HL-60 (cell line): ENCODE measurements at regions not wholly inside any gene's neighbourhood (a gene's known extent, or its start where the extent isn't known, plus 50 kb on each side); places are given as distances from the start of the nearest gene placed in this dataset.

Source experiments
- DNase-seq, 2 experiments: peaks; one replicate each; pipeline ENCODE4 v3.0.0-alpha.2; 2010 to 2020; ENCODE audit warnings: low read depth in 1 of 2, low spot score in 1 of 2
- H3K27ac ChIP-seq: fragments of 250-450 bp; sonication (Bioruptor Pico); replicated peaks from 2 replicates; pipeline ENCODE4 v1.5.1; 2020; ENCODE audit warnings: mild to moderate bottlenecking, moderate library complexity
- H3K27me3 ChIP-seq: fragments of 250-450 bp; sonication (Bioruptor Pico); 2 replicates; pipeline ENCODE4 v1.5.1; 2021; ENCODE audit warnings: mild to moderate bottlenecking, moderate library complexity; ENCODE audit not compliant: insufficient read depth, poor library complexity, severe bottlenecking
- H3K4me3 ChIP-seq: replicated peaks from 2 replicates; pipeline ENCODE4 v1.5.1; 2011; ENCODE audit warnings: mild to moderate bottlenecking, control low read depth, low read length; ENCODE audit not compliant: insufficient read depth
- GABPA ChIP-seq: IDR thresholded peaks from 2 replicates; pipeline ENCODE4 v1.6.1; 2012; ENCODE audit warnings: low read depth
- POLR2AphosphoS5 ChIP-seq: IDR thresholded peaks from 2 replicates; pipeline ENCODE4 v1.6.1; 2012; ENCODE audit warnings: low read depth
- SPI1 ChIP-seq: IDR thresholded peaks from 2 replicates; pipeline ENCODE4 v1.6.1; 2012; ENCODE audit warnings: low read depth, mild to moderate bottlenecking, borderline replicate concordance
- TF ChIP-seq, protein P1 (sequence below): IDR thresholded peaks from 2 replicates; pipeline ENCODE4 v1.6.1; 2012; ENCODE audit warnings: low read depth; ENCODE audit not compliant: insufficient replicate concordance
- TF ChIP-seq, protein P2 (sequence below): IDR thresholded peaks from one replicate; pipeline ENCODE4 v1.5.1; 2011; ENCODE audit warnings: low read length, control low read depth, inconsistent platforms; ENCODE audit not compliant: insufficient read depth

DNA sequence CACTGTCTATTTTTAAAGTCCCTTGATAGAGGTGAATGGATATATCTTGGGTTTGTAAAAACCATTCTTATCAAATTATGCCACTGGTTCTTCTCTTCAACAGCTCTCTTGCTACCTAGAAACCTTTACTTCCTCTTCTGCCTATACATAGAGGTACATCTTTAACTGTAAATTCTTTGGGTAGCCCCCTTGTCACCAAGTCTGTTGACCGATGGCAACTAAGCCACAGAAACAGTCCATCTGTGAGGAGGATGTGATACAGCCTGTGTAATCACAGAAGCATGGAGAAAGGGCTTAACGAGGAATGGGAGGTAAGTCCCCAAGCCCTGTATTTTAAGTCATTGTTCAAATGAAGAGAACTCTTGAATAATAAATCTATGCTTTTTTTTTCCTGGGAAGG is 246.5 kb upstream of the MDFIC2 start:
- Histone ChIP-seq H3K27me3 (peaks cover 6% of the 10 kb centered on the region), H3K4me3 (no peak overlapping the region), H3K27ac (no peak overlapping the region)
- TF ChIP-seq, protein P1, sequence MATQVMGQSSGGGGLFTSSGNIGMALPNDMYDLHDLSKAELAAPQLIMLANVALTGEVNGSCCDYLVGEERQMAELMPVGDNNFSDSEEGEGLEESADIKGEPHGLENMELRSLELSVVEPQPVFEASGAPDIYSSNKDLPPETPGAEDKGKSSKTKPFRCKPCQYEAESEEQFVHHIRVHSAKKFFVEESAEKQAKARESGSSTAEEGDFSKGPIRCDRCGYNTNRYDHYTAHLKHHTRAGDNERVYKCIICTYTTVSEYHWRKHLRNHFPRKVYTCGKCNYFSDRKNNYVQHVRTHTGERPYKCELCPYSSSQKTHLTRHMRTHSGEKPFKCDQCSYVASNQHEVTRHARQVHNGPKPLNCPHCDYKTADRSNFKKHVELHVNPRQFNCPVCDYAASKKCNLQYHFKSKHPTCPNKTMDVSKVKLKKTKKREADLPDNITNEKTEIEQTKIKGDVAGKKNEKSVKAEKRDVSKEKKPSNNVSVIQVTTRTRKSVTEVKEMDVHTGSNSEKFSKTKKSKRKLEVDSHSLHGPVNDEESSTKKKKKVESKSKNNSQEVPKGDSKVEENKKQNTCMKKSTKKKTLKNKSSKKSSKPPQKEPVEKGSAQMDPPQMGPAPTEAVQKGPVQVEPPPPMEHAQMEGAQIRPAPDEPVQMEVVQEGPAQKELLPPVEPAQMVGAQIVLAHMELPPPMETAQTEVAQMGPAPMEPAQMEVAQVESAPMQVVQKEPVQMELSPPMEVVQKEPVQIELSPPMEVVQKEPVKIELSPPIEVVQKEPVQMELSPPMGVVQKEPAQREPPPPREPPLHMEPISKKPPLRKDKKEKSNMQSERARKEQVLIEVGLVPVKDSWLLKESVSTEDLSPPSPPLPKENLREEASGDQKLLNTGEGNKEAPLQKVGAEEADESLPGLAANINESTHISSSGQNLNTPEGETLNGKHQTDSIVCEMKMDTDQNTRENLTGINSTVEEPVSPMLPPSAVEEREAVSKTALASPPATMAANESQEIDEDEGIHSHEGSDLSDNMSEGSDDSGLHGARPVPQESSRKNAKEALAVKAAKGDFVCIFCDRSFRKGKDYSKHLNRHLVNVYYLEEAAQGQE: no peak
- TF ChIP-seq GABPA (no peak), POLR2AphosphoS5 (no peak), SPI1 (no peak)
- TF ChIP-seq, protein P2, sequence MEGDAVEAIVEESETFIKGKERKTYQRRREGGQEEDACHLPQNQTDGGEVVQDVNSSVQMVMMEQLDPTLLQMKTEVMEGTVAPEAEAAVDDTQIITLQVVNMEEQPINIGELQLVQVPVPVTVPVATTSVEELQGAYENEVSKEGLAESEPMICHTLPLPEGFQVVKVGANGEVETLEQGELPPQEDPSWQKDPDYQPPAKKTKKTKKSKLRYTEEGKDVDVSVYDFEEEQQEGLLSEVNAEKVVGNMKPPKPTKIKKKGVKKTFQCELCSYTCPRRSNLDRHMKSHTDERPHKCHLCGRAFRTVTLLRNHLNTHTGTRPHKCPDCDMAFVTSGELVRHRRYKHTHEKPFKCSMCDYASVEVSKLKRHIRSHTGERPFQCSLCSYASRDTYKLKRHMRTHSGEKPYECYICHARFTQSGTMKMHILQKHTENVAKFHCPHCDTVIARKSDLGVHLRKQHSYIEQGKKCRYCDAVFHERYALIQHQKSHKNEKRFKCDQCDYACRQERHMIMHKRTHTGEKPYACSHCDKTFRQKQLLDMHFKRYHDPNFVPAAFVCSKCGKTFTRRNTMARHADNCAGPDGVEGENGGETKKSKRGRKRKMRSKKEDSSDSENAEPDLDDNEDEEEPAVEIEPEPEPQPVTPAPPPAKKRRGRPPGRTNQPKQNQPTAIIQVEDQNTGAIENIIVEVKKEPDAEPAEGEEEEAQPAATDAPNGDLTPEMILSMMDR: no peak
- no peak for DNase-seq

DNA sequence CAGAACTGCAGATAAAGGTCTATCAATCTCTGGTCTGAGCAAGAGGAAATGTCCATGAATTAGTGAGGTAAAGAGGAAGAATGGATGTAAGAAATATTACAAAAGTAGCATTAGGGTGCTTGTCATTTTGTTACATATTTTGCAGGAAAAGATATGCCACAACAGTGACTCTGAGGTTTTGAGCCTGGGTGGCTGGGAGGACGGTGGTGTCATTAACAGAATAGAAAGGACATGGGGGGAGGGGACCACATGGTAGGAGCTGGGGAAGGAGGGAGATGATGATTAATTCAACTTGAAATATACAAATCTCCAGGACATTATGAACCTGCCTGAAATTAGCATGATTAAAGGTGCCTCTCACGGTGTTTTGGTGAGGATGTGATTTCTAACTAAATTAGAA is 245.5 kb upstream of the MDFIC2 start:
- H3K27me3 ChIP-seq: peaks cover 3% of the 10 kb centered on the region
- no peak overlapping the region for H3K27ac ChIP-seq
- TF ChIP-seq, protein P2: no peak
- no peak for TF ChIP-seq POLR2AphosphoS5
- TF ChIP-seq, protein P1: no peak
- no peak for DNase-seq
- no peak overlapping the region for H3K4me3 ChIP-seq

DNA sequence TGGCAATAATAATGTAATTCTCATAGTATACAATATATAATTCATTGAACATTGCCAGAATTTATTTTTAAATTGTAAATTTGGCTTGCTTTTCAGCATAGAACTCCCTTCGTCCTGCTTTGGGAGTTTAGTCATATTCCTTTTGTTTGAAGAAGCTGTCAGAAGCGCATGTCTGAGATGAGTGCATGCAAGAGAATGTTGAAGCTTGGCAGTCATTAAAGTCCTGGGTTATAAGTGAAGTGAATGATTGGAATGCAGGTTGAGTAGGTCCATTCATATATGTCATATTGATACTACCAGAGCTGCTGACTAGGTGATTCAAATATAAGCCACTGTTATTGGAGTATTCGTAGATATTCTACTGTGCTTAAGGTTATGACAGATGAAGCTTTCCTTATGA is 243.6 kb upstream of the MDFIC2 start:
- no peak for DNase-seq
- TF ChIP-seq GABPA (no peak), POLR2AphosphoS5 (no peak), SPI1 (no peak)
- TF ChIP-seq, protein P2: no peak
- TF ChIP-seq, protein P1: no peak
- no peak overlapping the region for H3K4me3 ChIP-seq
- no peak overlapping the region for H3K27ac ChIP-seq
- H3K27me3 ChIP-seq: peaks cover 3% of the 10 kb centered on the region
